Lower leg skin (tissue), 3 donors: ENCODE measurements at regions not wholly inside any gene's neighbourhood (a gene's known extent, or its start where the extent isn't known, plus 50 kb on each side); places are given as distances from the start of the nearest gene placed in this dataset.

Experiments used
- POLR2A ChIP-seq, 2 donors: fragments of 450-650 bp; IDR thresholded peaks; one replicate each; pipeline ENCODE4 v1.6.1; 2016 to 2017; ENCODE audit warnings: antibody characterized with exemption in 2 of 2, mild to moderate bottlenecking in 1 of 2, moderate library complexity in 1 of 2
- TF ChIP-seq, protein P1 (sequence below), 3 donors: fragments of 450-650 bp; IDR thresholded peaks; one replicate each; pipeline ENCODE4 v1.5.1; 2016; ENCODE audit warnings: antibody characterized with exemption in 3 of 3, mild to moderate bottlenecking in 3 of 3, moderate library complexity in 2 of 3

DNA sequence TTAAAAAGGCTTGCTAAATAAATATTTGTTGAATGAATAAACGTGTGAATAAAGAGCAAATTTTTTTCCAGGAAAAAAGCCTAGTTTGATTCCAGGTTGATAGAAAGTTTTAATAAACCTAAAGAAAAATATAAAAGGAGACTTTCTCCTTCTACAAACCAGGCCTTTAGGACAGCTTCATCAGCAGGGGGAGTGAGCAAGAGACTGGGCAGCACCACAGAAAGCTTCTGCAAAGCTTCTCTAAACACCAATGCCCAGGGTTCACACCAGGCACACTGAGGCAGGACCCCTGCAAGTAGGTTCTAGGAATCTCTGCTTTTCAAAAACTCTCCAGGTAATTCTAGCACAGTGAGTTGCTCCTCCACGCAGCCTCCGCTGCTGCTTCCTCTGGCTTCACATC lies 66.4 kb upstream of the SEC61G start:
- TF ChIP-seq, protein P1, sequence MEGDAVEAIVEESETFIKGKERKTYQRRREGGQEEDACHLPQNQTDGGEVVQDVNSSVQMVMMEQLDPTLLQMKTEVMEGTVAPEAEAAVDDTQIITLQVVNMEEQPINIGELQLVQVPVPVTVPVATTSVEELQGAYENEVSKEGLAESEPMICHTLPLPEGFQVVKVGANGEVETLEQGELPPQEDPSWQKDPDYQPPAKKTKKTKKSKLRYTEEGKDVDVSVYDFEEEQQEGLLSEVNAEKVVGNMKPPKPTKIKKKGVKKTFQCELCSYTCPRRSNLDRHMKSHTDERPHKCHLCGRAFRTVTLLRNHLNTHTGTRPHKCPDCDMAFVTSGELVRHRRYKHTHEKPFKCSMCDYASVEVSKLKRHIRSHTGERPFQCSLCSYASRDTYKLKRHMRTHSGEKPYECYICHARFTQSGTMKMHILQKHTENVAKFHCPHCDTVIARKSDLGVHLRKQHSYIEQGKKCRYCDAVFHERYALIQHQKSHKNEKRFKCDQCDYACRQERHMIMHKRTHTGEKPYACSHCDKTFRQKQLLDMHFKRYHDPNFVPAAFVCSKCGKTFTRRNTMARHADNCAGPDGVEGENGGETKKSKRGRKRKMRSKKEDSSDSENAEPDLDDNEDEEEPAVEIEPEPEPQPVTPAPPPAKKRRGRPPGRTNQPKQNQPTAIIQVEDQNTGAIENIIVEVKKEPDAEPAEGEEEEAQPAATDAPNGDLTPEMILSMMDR (IDR thresholded peaks at IDR 0.05): no peak
- TF ChIP-seq POLR2A (IDR thresholded peaks at IDR 0.05): no peak
